ENCODE measurements at regions not wholly inside any gene's neighbourhood (a gene's known extent, or its start where the extent isn't known, plus 50 kb on each side); places are given as distances from the start of the nearest gene placed in this dataset.

GRCh38 chr1:55320891-55321290 lies 105.7 kb upstream of the USP24 start:
- Mint-ChIP-seq H3K27ac (no peak overlapping the region), H3K4me3 (no peak overlapping the region), H3K36me3 (no peaks in the 10 kb centered on the region), H3K9me3 (no peaks in the 10 kb centered on the region; the same call in 1 of the 2 replicates), H3K27me3 (ENCODE audit: low read depth) (peaks cover 15% of the 10 kb centered on the region), H3K4me1 (peaks cover 25% of the 10 kb centered on the region)
- no peak for DNase-seq (ENCODE audit: low spot score)
- ATAC-seq: no peak
- no peak for TF ChIP-seq GTF2I (CRISPR knock-in tag; conservative IDR thresholded peaks at IDR 0.05)
- no peak for TF ChIP-seq FOXP4 (CRISPR knock-in tag; IDR thresholded peaks at IDR 0.05)
- TF ChIP-seq TEAD4 (CRISPR knock-in tag; IDR thresholded peaks at IDR 0.05): no peak
- no peak for TF ChIP-seq SMAD4 (CRISPR knock-in tag; IDR thresholded peaks at IDR 0.05)
- TF ChIP-seq MYBL2 (CRISPR knock-in tag; IDR thresholded peaks at IDR 0.05): no peak
- no peak for TF ChIP-seq ATF3 (CRISPR knock-in tag; conservative IDR thresholded peaks at IDR 0.05)
- TF ChIP-seq NR3C1 (CRISPR knock-in tag; conservative IDR thresholded peaks at IDR 0.05; ENCODE audit: low read depth): no peak
- no peak for TF ChIP-seq FOXJ3 (CRISPR knock-in tag; IDR thresholded peaks at IDR 0.05; ENCODE audit: borderline replicate concordance)
- TF ChIP-seq MLX (CRISPR knock-in tag; IDR thresholded peaks at IDR 0.05): no peak
- TF ChIP-seq FOXK1 (CRISPR knock-in tag; IDR thresholded peaks at IDR 0.05): no peak
- TF ChIP-seq ESRRA (CRISPR knock-in tag; IDR thresholded peaks at IDR 0.05; ENCODE audit: borderline replicate concordance): no peak
- TF ChIP-seq FOXP1 (CRISPR knock-in tag; IDR thresholded peaks at IDR 0.05; ENCODE audit: borderline replicate concordance): no peak
- no peak for TF ChIP-seq CDX4 (CRISPR knock-in tag; IDR thresholded peaks at IDR 0.05; ENCODE audit: borderline replicate concordance)
- TF ChIP-seq ZNF232 (CRISPR knock-in tag; IDR thresholded peaks at IDR 0.05): no peak
- no peak for TF ChIP-seq STAT6 (CRISPR knock-in tag; conservative IDR thresholded peaks at IDR 0.05; ENCODE audit: low read depth)
- no peak for TF ChIP-seq ZNF671 (CRISPR knock-in tag; IDR thresholded peaks at IDR 0.05)
- TF ChIP-seq PREB (CRISPR knock-in tag; IDR thresholded peaks at IDR 0.05; ENCODE audit: borderline replicate concordance): no peak
- no peak for TF ChIP-seq JAZF1 (CRISPR knock-in tag; IDR thresholded peaks at IDR 0.05)
- ChIA-PET POLR2A (no interaction called here), CTCF (no interaction called here)
